ENCODE measurements at regions not wholly inside any gene's neighbourhood (a gene's known extent, or its start where the extent isn't known, plus 50 kb on each side); places are given as distances from the start of the nearest gene placed in this dataset.

- no peak for DNase-seq
Observed at GRCh38 chr2:150706561-150706960, 219.1 kb upstream of the RND3 start.

DNA sequence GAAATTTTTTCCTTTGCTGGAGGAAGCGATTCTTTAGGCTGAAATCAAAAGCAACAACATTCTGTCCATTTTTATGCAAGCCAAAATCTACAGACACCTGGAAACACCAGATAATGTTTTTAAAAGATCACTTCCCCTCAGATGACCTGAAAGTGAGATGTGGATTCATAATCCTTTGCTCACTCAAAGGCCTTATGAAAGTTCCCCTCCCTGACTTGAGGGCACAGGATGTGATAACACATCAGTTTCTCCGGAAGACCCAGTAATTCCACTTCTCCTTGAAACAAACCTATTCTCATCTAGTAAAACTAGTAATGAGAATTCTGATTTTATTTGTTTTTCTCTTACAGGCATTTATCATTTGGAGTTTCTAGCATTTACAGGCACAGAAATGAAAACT lies 218.3 kb upstream of the RND3 start:
- no peak for DNase-seq

- DNase-seq = no peak
Observed at GRCh38 chr2:150705357-150705756, 217.9 kb upstream of the RND3 start.

DNA sequence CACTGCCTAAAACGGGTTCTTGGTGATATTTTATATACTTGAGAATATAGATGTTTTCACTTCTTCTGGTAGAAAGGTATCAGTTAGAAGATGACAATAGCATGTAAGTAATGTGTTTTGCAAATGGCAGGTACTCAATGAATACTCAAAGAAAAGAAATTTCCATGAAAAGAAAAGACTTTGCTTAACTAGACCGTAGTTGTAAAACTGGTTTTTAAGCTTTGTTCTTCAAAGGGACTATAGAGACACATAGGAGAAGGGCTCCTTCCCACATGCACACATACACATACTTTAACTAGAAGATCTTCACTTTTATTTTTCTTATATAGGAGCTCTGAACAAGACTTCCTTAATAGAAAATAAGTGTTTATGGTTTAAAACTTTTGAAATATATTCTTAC lies 215.3 kb upstream of the RND3 start:
- no peak for DNase-seq

DNA sequence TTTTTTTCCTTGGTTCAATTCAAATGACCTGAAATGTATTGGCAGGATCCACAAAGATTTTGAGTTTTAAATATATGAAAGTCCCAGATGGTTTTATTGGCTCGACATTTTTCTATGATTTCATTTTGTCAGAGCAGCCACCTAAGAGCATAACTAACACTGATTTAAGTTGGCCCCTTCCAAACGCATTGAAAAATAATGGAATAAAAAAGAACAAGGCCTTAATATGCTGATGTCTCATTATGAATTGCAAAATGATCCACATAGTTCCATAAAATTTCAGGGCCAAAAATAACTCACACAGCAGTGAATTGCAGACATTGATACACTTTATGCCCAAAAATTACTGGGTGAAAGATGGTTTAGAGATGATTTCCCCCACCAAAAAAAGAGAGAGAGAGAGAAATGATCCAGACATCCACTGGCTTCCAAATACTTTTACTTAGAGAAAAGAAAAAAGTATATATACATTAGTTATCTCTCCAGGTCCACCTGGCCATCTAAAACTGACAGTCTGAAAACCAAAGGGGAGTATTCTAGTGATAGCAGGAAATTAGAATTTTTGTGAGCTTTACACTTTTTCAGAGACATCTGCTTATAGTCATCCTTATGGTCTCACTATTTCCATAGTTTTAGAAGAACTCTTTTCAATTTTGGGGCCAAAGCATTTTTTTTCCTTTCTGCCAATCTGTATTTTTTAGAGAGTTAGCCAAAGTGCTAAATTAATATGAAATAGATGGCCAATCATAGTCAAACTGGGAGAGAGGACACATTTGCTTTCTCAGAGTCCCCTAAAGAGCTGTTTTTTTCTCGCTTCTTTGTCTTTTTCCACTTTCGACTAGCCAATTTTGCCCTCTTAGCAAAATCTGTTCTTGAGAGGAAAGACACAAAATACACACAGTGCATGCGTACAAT lies 213.5 kb upstream of the RND3 start:
- no peak for DNase-seq

GRCh38 chr2:150699218-150699617 lies 211.8 kb upstream of the RND3 start:
- DNase-seq = no peak

DNA sequence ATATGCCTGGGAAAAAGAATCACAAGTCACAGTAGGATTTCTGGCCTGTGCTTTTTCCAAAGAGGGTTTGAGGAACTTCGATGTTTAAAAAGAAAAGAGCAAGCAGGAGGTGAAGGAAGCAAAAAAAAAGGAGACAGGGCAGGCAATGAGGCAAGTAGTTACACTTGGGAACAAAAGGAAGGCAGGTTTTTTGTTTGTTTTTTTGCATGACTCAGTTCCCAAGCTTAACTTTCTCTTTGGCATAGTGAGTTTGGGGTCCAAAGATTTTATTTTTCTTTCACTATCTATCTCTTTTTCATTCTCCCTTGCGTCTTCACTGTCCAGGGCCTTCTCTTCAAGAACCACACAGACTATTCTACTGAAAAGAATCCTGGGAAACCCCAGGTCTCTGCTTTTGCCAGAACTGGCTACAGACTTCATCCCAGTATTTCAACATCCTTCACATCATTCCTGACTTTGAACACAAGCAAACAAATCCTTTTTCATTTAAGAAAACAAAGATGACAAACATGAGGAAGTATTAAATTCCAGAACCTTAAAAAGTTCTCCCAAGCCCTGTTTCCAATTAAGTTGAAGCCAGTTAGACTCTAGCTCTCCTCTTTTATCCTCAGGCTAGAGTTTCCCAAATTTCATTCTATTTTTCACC lies 210.7 kb upstream of the RND3 start:
- DNase-seq = no peak

DNA sequence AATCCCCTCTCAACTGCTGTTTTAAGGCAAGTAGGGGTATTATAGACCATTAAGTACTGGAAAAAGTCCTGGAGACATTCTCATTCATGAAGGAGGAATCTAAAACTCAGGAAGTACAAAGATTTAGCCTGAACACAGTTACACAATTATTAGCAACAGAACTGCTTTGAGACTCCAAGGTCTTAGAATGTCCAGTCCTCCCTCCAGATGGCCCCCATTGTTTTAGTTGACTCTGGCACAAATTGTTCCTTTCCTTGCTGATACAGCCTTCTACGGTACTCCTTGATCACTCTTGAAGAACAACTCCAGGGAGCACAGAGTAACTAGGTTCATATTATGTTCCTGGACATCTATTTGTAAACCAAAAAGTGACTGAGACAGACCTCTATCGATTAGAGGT lies 210.1 kb upstream of the RND3 start:
- no peak for DNase-seq

GRCh38 chr2:150695451-150696135 lies 208.1 kb upstream of the RND3 start:
- DNase-seq = no peak

GRCh38 chr2:150693556-150693955 lies 206.1 kb upstream of the RND3 start:
- no peak for DNase-seq

- no peak for DNase-seq
Observed at GRCh38 chr2:150690870-150691269, 203.4 kb upstream of the RND3 start.

GRCh38 chr2:150690261-150690660 lies 202.8 kb upstream of the RND3 start:
- no peak for DNase-seq

DNA sequence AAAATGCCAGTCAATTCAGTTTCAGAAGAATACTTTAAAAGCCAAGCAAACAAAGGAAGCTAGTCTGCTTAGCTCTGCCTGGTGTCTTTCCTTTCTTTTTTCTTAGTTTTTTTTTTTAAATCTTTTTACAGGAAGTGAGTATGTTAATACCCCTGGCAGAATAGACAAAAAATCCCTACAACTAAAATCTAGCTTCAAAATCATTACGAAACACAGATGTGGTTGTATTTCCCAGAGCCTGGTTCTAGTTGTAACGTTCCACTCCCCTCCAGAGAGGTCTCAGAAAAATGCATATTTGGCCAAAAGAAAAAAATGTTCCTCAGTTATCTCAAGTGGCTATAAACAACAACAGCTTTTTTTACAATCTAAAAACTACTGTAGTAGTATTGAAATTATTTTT lies 202.1 kb upstream of the RND3 start:
- DNase-seq = no peak

DNA sequence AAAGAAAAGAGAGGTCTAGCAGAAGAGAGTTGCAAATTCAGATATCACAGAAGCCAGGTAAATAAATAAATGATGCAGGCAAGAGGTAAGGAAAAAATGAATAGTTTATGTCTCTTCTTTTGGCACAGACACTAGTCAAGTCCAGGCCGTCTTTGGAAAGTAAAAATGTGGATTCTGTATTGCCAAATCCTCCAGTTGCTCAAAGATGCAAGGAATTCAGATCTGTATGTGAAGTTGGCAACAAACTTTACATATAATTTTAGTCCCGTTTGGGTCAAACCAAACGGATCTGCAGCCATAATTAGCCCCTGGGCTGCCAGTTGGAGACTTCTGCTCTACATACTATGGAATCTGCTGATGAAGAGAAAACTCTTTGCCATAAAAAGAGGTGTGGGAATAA lies 200.5 kb upstream of the RND3 start:
- no peak for DNase-seq

GRCh38 chr2:150686391-150686790 lies 198.9 kb upstream of the RND3 start:
- no peak for DNase-seq

- DNase-seq = no peak
Observed at GRCh38 chr2:150681120-150681804, 193.8 kb upstream of the RND3 start.

GRCh38 chr2:150679456-150680120 lies 192.1 kb upstream of the RND3 start:
- no peak for DNase-seq

GRCh38 chr2:150677551-150677950 lies 190.1 kb upstream of the RND3 start:
- DNase-seq = no peak

- DNase-seq = no peak
Observed at GRCh38 chr2:150676747-150677383, 189.4 kb upstream of the RND3 start.

- DNase-seq = no peak
Observed at GRCh38 chr2:150675807-150676206, 188.3 kb upstream of the RND3 start.

GRCh38 chr2:150674283-150674682 lies 186.8 kb upstream of the RND3 start:
- DNase-seq = no peak
